K562 (cell line): ENCODE measurements at regions not wholly inside any gene's neighbourhood (a gene's known extent, or its start where the extent isn't known, plus 50 kb on each side); places are given as distances from the start of the nearest gene placed in this dataset.

Experiments
- ATAC-seq: fragments of 200-7000 bp; cut with Tn5 transposase; 3 replicates; pipeline ENCODE4 v1.9.1; 2020; ENCODE audit warnings: moderate library complexity
- BruUV-seq: library from RNA; stranded (reverse); fragments of 400-500 nt; replicated peaks from 2 replicates; lab custom pipeline; 2021; lab: Mats Ljungman, UMichigan
- CTCF ChIA-PET: fragments of 300-600 bp; formaldehyde crosslinking; extraction: SDS; loops from one replicate; lab custom pipeline; 2021; ENCODE audit warnings: low intra/inter-chr PET ratio; lab: Yijun Ruan, JAX
- POLR2A ChIA-PET: fragments of 300-600, 350-650 bp; sonication (Branson Sonifier 250); formaldehyde crosslinking; extraction: SDS; loops from one replicate; lab custom pipeline; 2021; ENCODE audit warnings: antibody characterized with exemption, inconsistent platforms; lab: Yijun Ruan, JAX
- DNase-seq, 4 experiments: peaks; one replicate each; pipeline versions ENCODE4 v3.0.0 to v3.0.0-alpha.2; 2011 to 2018; ENCODE audit warnings: low spot score in 3 of 4, mixed read lengths in 3 of 4; ENCODE audit errors: extremely low read depth in 1 of 4
- FAIRE-seq: peaks from 2 replicates; lab custom pipeline; 2011; peaks lifted over from hg19 to GRCh38; lab: Jason Lieb, UNC
- H2AFZ ChIP-seq: 2 replicates; pipeline ENCODE4 v1.6.0; 2011; ENCODE audit warnings: low read depth, low read length, control low read depth, inconsistent platforms
- H3K27ac ChIP-seq: fragments of 200-600 bp; 3 replicates; pipeline ENCODE4 v1.8.0; 2011; ENCODE audit warnings: low read depth, mild to moderate bottlenecking, control low read depth, inconsistent platforms, low read length, moderate library complexity, mixed read lengths; ENCODE audit errors: extremely low read depth
- H3K27me3 ChIP-seq, 2 experiments: fragments of 300-600 bp in 1 of 2; 2 replicates in 1 of 2; 3 replicates in 1 of 2; pipeline versions ENCODE4 v1.6.0 to v1.8.0; 2011; ENCODE audit warnings: inconsistent platforms in 2 of 2, low read length in 2 of 2, mild to moderate bottlenecking in 1 of 2, mixed read lengths in 1 of 2, moderate library complexity in 1 of 2; ENCODE audit not compliant: control insufficient read depth in 2 of 2, insufficient read depth in 2 of 2
- H3K36me3 ChIP-seq: fragments of 300-600 bp; 3 replicates; pipeline ENCODE4 v1.8.0; 2011; ENCODE audit warnings: mild to moderate bottlenecking, low read length, inconsistent platforms; ENCODE audit not compliant: control insufficient read depth, insufficient read depth
- H3K4me1 ChIP-seq, 2 experiments: fragments of 200-600 bp in 1 of 2; replicated peaks in 1 of 2; 2 replicates in 1 of 2; 3 replicates in 1 of 2; pipeline versions ENCODE4 v1.5.1 to v1.8.0; 2011; ENCODE audit warnings: inconsistent platforms in 2 of 2, low read length in 2 of 2, mild to moderate bottlenecking in 1 of 2, mixed read lengths in 1 of 2, moderate library complexity in 1 of 2; ENCODE audit not compliant: control insufficient read depth in 2 of 2, insufficient read depth in 2 of 2
- H3K4me2 ChIP-seq: 2 replicates; pipeline ENCODE4 v1.6.1; 2011; ENCODE audit warnings: low read length, control low read depth, inconsistent platforms, mixed read lengths; ENCODE audit not compliant: insufficient read depth
- H3K4me3 ChIP-seq: fragments of 200-600 bp; sonication (generic), shearing (Covaris generic); 2 replicates; pipeline ENCODE4 v1.5.1; 2016; ENCODE audit warnings: control low read depth, inconsistent platforms
- H3K79me2 ChIP-seq: fragments of 200-600 bp; 3 replicates; pipeline ENCODE4 v1.8.0; 2011; ENCODE audit warnings: low read length, inconsistent platforms; ENCODE audit not compliant: control insufficient read depth, insufficient read depth
- H3K9ac ChIP-seq, 2 experiments: 2 replicates each; pipeline versions ENCODE4 v1.6.0 to v1.6.1; 2011; ENCODE audit warnings: low read depth in 2 of 2, low read length in 2 of 2, control low read depth in 1 of 2, inconsistent platforms in 1 of 2, mild to moderate bottlenecking in 1 of 2, mixed read lengths in 1 of 2; ENCODE audit not compliant: insufficient read depth in 1 of 2
- H3K9me1 ChIP-seq: one replicate; pipeline ENCODE4 v1.6.0; 2011; ENCODE audit warnings: inconsistent platforms, mild to moderate bottlenecking, low read length, moderate library complexity; ENCODE audit not compliant: control insufficient read depth, insufficient read depth
- H3K9me3 ChIP-seq: replicated peaks from 2 replicates; pipeline ENCODE4 v1.5.1; 2011; ENCODE audit warnings: low read depth, low read length, inconsistent platforms; ENCODE audit not compliant: control insufficient read depth, insufficient read depth
- H4K20me1 ChIP-seq: replicated peaks from 2 replicates; pipeline ENCODE4 v1.6.1; 2011; ENCODE audit warnings: low read length, inconsistent platforms, mixed read lengths; ENCODE audit not compliant: control insufficient read depth, insufficient read depth
- CEBPB ChIP-seq: fragments of 450-650 bp; IDR thresholded peaks from 2 replicates; pipeline ENCODE4 v1.6.1; 2016; ENCODE audit warnings: missing genetic modification characterization, missing compliant biosample characterization
- ELF2 ChIP-seq: fragments of 250-450 bp; sonication (Bioruptor Pico); IDR thresholded peaks from 2 replicates; pipeline ENCODE4 v1.5.0; 2021; ENCODE audit warnings: mild to moderate bottlenecking
- FOSL1 ChIP-seq: fragments of 200-800 bp; sonication (Bioruptor generic); conservative IDR thresholded peaks from 2 replicates; pipeline ENCODE4 v1.6.1; 2016; ENCODE audit warnings: missing genetic modification characterization, missing compliant biosample characterization
- IRF2 ChIP-seq: sonication (generic); formaldehyde crosslinking; IDR thresholded peaks from 2 replicates; pipeline ENCODE4 v1.8.1; 2022; ENCODE audit warnings: mild to moderate bottlenecking, missing genetic modification reagents
- MYBL2 ChIP-seq, 2 experiments: fragments of 450-650 bp in 1 of 2; sonication (generic) in 1 of 2; formaldehyde crosslinking in 1 of 2; IDR thresholded peaks; 2 replicates each; pipeline versions ENCODE4 v1.6.1 to v1.8.1; 2017 to 2022; ENCODE audit warnings: borderline replicate concordance in 1 of 2, inconsistent platforms in 1 of 2, low read depth in 1 of 2, mild to moderate bottlenecking in 1 of 2, missing genetic modification reagents in 1 of 2, moderate library complexity in 1 of 2
- POLR2A ChIP-seq: fragments of 450-650 bp; conservative IDR thresholded peaks from 2 replicates; pipeline ENCODE4 v1.6.1; 2016
- ZNF165 ChIP-seq: fragments of 250-450 bp; sonication (Bioruptor Pico); IDR thresholded peaks from 2 replicates; pipeline ENCODE4 v1.4.0; 2020; ENCODE audit warnings: borderline replicate concordance
- ZNF212 ChIP-seq: fragments of 450-650 bp; formaldehyde crosslinking; IDR thresholded peaks from 2 replicates; pipeline ENCODE4 v1.4.0; 2020; ENCODE audit warnings: mild to moderate bottlenecking
- ZNF444 ChIP-seq: fragments of 250-450 bp; sonication (Bioruptor Pico); IDR thresholded peaks from 2 replicates; pipeline ENCODE4 v1.4.0; 2020; ENCODE audit warnings: mild to moderate bottlenecking, moderate library complexity
- ZNF76 ChIP-seq: fragments of 250-450 bp; sonication (Bioruptor Pico); IDR thresholded peaks from 2 replicates; pipeline ENCODE4 v1.4.0; 2020; ENCODE audit warnings: mild to moderate bottlenecking, moderate library complexity, borderline replicate concordance
- WGBS: fragments of 100-300 bp; shearing (Covaris generic); methylation state at CpG from one replicate; pipeline ENCODE4 v1.1.6; 2016; ENCODE audit warnings: low coverage, mixed read lengths; ENCODE audit not compliant: insufficient coverage; ENCODE audit errors: missing lambda C conversion rate; 5-methylcytosine and 5-hydroxymethylcytosine counted together
- in situ Hi-C: fragments of 300-500 bp; cut with MboI; formaldehyde crosslinking; loops from 4 replicates; pipeline ENCODE4 v1.15.0; 2018; ENCODE audit warnings: inconsistent platforms, mixed read lengths
- intact Hi-C: fragments of 100-400 bp; cut with micrococcal nuclease; formaldehyde crosslinking; loops from 2 replicates; pipeline ENCODE4 v1.14.2; 2022
- TF ChIP-seq, protein P1 (sequence below), 3 experiments: IDR thresholded peaks in 2 of 3; conservative IDR thresholded peaks in 1 of 3; 2 replicates each; pipeline ENCODE4 v1.5.1; 2011 to 2012; ENCODE audit warnings: low read length in 3 of 3, mild to moderate bottlenecking in 3 of 3, control low read depth in 2 of 3, improper control_type of control experiment in 1 of 3, inconsistent platforms in 1 of 3, low read depth in 1 of 3, mixed read lengths in 1 of 3, moderate library complexity in 1 of 3; ENCODE audit not compliant: insufficient read depth in 2 of 3
- TF ChIP-seq, protein P2 (sequence below): fragments of 450-650 bp; formaldehyde crosslinking; IDR thresholded peaks from 2 replicates; pipeline ENCODE4 v1.4.0; 2022; ENCODE audit warnings: mild to moderate bottlenecking, moderate library complexity

DNA sequence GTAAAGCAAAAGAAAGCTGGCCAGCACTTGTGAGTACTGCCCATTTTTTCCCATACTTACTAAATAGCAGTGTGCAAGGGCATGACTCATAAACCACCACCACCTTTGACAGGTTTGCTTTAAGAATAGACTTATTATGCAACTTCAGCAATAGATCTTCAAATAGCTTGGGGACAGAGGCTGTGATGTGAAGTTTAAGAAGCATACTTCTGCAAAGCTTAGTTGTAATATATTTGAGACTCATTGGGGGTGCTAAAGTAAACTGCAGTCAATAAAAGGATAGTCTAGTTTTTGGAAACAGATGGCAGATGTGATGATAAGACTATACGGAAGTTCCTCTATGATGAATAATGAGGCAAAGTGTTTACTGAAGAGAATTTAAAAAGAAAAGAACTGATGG is 210.0 kb downstream of the PLA2G4A start:
- H3K79me2 ChIP-seq: no peaks in the 10 kb centered on the region
- no peak overlapping the region for H3K9ac ChIP-seq
- TF ChIP-seq ZNF165 (CRISPR knock-in tag) (no peak), CEBPB (tag) (0 out of 2 replicates have a peak, but pooled peaks have one; percentile 12), FOSL1 (tag) (0 out of 2 replicates have a peak, but pooled peaks have one; percentile 19), ZNF212 (CRISPR knock-in tag) (no peak), MYBL2 (IDR thresholded peaks at IDR 0.05; ENCODE audit: low read depth) (no peak), MYBL2 (CRISPR knock-in tag; IDR thresholded peaks at IDR 0.05; ENCODE audit: borderline replicate concordance) (no peak), ELF2 (CRISPR knock-in tag) (no peak), IRF2 (CRISPR knock-in tag) (no peak)
- ATAC-seq (no peak), FAIRE-seq (no peak), DNase-seq (no peak)
- ChIA-PET CTCF (no interaction called here), POLR2A (no interaction called here)
- no peak overlapping the region for H3K4me2 ChIP-seq
- H3K27me3 ChIP-seq: no peaks in the 10 kb centered on the region
- no TSS peak for BruUV-seq
- no peaks in the 10 kb centered on the region for H4K20me1 ChIP-seq
- H3K4me3 ChIP-seq: no peak overlapping the region
- H3K9me3 ChIP-seq: no peaks in the 10 kb centered on the region
- 4% methylated on average over 1 of the region's 1 CpG for WGBS
- no peaks in the 10 kb centered on the region for H3K9me1 ChIP-seq
- H2AFZ ChIP-seq: no peak overlapping the region
- no peak overlapping the region for H3K27ac ChIP-seq
- in situ Hi-C loops (no loop called here), intact Hi-C loops (no loop called here)
- no peaks in the 10 kb centered on the region for H3K36me3 ChIP-seq
- no peaks in the 10 kb centered on the region for H3K4me1 ChIP-seq

DNA sequence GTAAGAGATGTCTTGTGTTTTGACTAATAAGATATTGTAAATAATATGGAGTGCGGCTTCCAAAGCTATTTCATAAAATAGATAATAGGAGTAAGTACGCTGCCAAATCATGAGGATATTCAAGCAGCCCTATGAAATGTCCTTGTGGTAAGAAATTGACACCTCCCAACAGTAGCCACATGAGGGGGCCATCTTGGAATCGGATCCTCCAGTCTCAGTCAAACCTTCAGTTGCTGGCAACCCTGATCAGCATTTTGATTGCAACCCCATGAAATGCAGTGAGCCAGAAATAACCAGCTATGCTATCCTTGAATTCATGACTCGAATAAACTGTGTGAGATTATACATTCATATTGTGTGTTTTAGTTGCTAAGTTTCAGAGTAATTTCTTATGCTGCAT is 212.4 kb downstream of the PLA2G4A start:
- BruUV-seq: no TSS peak
- Histone ChIP-seq H3K27me3 (no peaks in the 10 kb centered on the region), H3K9me1 (no peaks in the 10 kb centered on the region), H4K20me1 (no peaks in the 10 kb centered on the region), H3K36me3 (no peaks in the 10 kb centered on the region), H3K9ac (no peak overlapping the region), H3K4me3 (no peak overlapping the region), H3K4me1 (no peaks in the 10 kb centered on the region), H2AFZ (no peak overlapping the region), H3K9me3 (no peaks in the 10 kb centered on the region), H3K4me2 (no peak overlapping the region), H3K27ac (no peak overlapping the region), H3K79me2 (no peaks in the 10 kb centered on the region)
- ATAC-seq: no peak
- FAIRE-seq: no peak
- ChIA-PET POLR2A (no interaction called here), CTCF (no interaction called here)
- no peak for DNase-seq
- intact Hi-C loops (no loop called here), in situ Hi-C loops (no loop called here)
- 21% methylated on average over 4 of the region's 4 CpGs for WGBS
- TF ChIP-seq POLR2A (no peak), ZNF76 (no peak), ZNF444 (CRISPR knock-in tag) (no peak)
- TF ChIP-seq, protein P1, sequence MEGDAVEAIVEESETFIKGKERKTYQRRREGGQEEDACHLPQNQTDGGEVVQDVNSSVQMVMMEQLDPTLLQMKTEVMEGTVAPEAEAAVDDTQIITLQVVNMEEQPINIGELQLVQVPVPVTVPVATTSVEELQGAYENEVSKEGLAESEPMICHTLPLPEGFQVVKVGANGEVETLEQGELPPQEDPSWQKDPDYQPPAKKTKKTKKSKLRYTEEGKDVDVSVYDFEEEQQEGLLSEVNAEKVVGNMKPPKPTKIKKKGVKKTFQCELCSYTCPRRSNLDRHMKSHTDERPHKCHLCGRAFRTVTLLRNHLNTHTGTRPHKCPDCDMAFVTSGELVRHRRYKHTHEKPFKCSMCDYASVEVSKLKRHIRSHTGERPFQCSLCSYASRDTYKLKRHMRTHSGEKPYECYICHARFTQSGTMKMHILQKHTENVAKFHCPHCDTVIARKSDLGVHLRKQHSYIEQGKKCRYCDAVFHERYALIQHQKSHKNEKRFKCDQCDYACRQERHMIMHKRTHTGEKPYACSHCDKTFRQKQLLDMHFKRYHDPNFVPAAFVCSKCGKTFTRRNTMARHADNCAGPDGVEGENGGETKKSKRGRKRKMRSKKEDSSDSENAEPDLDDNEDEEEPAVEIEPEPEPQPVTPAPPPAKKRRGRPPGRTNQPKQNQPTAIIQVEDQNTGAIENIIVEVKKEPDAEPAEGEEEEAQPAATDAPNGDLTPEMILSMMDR (IDR thresholded peaks at IDR 0.05 in 2 of 3, conservative IDR thresholded peaks at IDR 0.05 in 1 of 3; ENCODE audit: insufficient read depth in 2 of 3, low read depth in 1 of 3, low read length in 3 of 3): no peak
- TF ChIP-seq, protein P2, sequence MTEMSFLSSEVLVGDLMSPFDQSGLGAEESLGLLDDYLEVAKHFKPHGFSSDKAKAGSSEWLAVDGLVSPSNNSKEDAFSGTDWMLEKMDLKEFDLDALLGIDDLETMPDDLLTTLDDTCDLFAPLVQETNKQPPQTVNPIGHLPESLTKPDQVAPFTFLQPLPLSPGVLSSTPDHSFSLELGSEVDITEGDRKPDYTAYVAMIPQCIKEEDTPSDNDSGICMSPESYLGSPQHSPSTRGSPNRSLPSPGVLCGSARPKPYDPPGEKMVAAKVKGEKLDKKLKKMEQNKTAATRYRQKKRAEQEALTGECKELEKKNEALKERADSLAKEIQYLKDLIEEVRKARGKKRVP (CRISPR knock-in tag): no peak
